MV-4-11 (cell line): ENCODE measurements at regions not wholly inside any gene's neighbourhood (a gene's known extent, or its start where the extent isn't known, plus 50 kb on each side); places are given as distances from the start of the nearest gene placed in this dataset.

Source experiments
- DNase-seq: peaks from one replicate; lab custom pipeline; 2025; lab: John Stamatoyannopoulos, UW

- no peak for DNase-seq
Observed at GRCh38 chr4:123807866-123808265, 411.3 kb downstream of the SPRY1 start.

GRCh38 chr4:123809864-123810263, 413.3 kb downstream of the SPRY1 start:
- no peak for DNase-seq

- peak; percentile 63 for DNase-seq
Observed at GRCh38 chr4:123812066-123812390, 415.4 kb downstream of the SPRY1 start.

GRCh38 chr4:123813901-123814300, 417.3 kb downstream of the SPRY1 start:
- DNase-seq, result no peak

- DNase-seq, result no peak
Observed at GRCh38 chr4:123816462-123816861, 419.9 kb downstream of the SPRY1 start.

GRCh38 chr4:123817025-123817688, 420.6 kb downstream of the SPRY1 start:
- peak; percentile 65 for DNase-seq

- no peak for DNase-seq
Observed at GRCh38 chr4:123819362-123820035, 422.9 kb downstream of the SPRY1 start.

GRCh38 chr4:123821861-123822260, 425.3 kb downstream of the SPRY1 start:
- no peak for DNase-seq

GRCh38 chr4:123822353-123822752, 425.8 kb downstream of the SPRY1 start:
- no peak for DNase-seq

- DNase-seq, result no peak
Observed at GRCh38 chr4:123823244-123823643, 426.6 kb downstream of the SPRY1 start.

- DNase-seq, result no peak
Observed at GRCh38 chr4:123824524-123824923, 427.9 kb downstream of the SPRY1 start.

- DNase-seq, result no peak
Observed at GRCh38 chr4:123825596-123826291, 429.1 kb downstream of the SPRY1 start.

- DNase-seq, result no peak
Observed at GRCh38 chr4:123826896-123827295, 430.3 kb downstream of the SPRY1 start.

- no peak for DNase-seq
Observed at GRCh38 chr4:123827511-123827910, 430.9 kb downstream of the SPRY1 start.

GRCh38 chr4:123830930-123831329, 434.3 kb downstream of the SPRY1 start:
- no peak for DNase-seq

GRCh38 chr4:123832173-123833026, 435.8 kb downstream of the SPRY1 start:
- peak; percentile 3 for DNase-seq

- no peak for DNase-seq
Observed at GRCh38 chr4:123833171-123833643, 436.6 kb downstream of the SPRY1 start.

GRCh38 chr4:123835831-123836590, 439.4 kb downstream of the SPRY1 start:
- DNase-seq, result no peak

GRCh38 chr4:123836851-123837595, 440.4 kb downstream of the SPRY1 start:
- no peak for DNase-seq

- DNase-seq, result no peak
Observed at GRCh38 chr4:123838474-123838873, 441.9 kb downstream of the SPRY1 start.

GRCh38 chr4:123840197-123840596, 443.6 kb downstream of the SPRY1 start:
- no peak for DNase-seq
